ENCODE measurements at regions not wholly inside any gene's neighbourhood (a gene's known extent, or its start where the extent isn't known, plus 50 kb on each side); places are given as distances from the start of the nearest gene placed in this dataset.
"Not testable (repeated sequence)": the region's sequence is repeated elsewhere in the genome, so short reads cannot be mapped to it uniquely, and the experiment has no call there.

DNA sequence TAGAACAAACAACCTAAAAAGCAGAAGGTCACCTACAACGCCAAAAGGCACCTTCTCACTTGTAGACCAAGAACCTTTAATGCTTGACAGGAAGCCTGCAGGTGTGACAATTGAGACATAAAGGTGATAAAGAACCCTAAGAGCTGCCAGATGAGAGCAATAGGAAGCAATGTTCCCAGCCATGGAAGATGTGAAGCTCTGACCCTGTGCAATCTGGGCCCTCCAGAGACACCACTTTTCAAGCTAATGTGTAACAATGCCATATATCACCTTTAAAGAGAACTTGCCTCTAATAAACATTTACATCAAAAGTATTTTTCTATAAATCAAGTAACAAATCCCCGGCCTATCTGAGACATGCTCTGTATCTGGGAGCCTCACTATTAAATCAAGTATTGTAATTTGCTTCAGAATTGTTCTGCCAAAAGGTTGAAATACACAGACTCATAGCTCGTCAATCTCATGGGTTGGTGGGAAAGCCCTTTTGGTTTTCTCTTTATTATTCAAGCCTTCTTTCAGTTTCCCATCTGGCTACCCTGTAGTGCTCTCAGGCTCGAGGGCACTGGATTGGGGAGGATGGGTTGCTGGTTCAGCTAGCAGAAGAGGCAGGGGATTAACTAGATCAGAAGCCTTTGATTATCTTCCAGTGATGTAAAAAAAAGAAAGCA is 368.9 kb downstream of the BUD13 start:
- no peak for DNase-seq

DNA sequence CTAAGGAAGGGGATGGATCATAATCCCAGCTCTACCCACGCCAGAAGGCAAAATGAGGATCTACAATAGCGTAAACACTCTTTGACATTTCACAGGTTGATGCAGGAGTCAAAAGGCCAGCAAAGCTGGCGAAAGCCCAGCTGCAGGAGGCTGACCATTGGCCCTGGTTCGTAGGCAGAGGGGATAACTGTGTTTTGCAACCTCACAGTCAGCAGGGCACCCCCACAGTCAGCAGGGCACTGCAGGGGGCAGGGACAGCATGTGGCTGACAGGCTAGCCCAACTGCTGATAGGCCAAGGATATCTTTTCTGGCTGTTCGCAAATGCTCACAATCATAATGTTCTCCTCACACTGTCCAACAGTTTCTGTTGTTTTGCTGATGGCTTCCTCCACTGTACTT is 372.7 kb downstream of the BUD13 start:
- DNase-seq: no peak

DNA sequence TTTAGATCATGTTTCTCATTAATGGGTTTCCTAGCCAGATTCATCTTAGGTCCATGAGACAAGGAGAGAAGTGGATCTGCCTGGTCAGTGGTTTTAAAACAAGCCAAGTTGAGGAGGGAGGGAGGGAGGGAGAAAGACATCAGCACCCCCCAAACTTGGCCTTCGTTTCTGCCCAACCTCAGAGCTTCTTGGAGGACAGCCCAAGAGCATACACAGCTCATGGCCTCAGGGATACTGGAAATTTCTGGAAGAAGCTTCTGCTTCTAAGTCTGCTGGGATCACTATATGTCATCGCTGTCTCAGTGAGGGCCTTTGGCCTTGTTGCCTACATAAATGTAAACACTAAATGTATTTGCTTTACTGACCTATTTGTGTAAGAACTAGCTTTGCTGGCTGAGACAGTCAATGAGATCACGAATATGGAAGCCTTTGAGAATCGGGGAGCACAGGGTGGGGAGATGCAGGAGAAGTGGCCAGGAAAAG is 375.1 kb downstream of the BUD13 start:
- DNase-seq: no peak

DNA sequence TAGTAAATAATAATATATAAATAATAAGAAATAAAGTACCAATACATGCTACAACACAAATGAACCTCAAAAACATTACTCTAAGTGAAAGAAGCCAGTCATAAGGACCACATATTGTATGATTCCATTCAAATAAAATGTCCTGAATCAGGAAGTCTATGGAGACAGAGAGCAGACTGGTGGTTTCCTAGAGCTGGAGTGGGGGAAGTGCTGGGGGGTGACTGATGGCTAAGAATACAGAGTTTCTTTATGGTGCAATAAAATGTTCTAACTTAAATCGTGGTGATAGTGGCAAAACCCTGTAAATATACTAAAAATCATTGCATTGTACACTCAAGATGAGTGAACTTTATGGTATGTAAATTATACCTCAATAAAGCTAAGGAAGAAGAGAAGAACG is 376.5 kb downstream of the BUD13 start:
- no peak for DNase-seq

DNA sequence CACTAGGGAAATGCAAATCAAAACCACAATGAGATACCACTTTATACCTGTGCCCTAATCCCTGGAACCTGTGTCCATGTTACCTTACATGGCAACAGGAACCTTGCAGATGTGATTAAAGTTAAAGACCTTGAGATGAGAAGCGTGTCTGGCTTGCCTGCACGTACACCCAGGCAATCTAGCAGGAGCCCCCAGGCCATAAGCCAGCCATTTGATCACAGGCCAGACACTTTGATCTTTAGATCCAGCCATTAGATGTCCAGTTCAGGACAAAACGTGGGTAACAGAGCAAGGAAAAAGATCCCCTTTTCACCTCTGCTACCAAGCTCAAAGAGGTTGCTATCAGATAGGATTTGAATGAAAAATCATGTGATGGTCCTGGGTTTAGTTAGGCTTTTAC is 378.8 kb downstream of the BUD13 start:
- no peak for DNase-seq

DNA sequence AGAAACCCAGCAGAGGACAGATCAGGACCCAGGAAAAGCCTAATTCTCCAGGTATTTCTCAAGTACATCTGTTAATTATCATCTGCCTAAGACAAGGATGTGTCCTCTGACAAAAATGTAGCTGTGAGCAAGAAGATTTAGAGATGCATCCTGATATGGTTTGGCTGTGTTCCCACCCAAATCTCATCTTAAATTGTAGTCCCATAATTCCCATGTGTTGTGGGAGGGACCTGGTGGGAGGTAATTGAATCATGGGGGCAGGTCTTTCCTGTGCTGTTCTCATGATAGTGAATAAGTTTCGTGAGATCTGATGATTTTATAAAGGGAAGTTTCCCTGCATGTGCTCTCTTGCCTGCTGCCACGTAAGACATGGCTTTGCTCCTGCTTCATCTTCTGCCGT is 381.8 kb downstream of the BUD13 start:
- no peak for DNase-seq

DNA sequence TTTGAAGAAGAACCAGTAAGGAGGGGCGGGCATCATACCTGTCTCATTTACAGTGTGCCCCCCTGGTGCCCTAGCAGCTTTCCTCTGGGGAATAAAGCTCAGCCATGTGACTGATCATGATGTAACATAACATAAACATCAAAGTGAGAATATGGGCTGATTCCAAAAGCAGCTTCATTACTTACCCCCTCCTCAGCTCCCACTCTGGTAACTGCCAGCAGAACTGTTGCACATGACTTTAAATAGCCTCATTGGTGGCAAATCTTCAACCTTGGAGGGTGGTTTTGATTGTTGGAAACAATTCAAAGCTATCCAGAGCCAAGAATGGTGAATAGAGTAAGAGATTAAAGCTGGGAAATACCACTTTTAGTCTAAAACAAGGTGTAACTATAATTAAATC is 384.6 kb downstream of the BUD13 start:
- no peak for DNase-seq

DNA sequence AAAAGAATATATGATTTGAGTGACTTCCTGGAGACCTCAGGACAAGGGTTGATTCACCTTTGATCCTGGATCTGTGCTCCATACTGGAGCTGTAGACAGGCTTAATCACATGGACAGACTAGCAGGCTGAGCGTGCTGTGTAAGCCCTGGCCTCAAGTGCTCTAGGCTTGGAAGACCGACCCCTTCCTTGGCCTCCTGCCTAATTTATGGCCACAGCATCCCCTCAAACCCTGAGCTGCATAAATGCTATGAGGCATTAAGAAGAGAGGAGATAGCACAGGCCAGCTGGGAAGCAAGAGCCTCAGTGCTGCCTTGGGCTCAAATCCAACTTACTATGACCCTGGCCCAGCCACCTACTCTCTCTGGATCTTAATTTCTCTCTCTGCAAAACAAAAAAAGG is 385.1 kb downstream of the BUD13 start:
- DNase-seq: no peak

DNA sequence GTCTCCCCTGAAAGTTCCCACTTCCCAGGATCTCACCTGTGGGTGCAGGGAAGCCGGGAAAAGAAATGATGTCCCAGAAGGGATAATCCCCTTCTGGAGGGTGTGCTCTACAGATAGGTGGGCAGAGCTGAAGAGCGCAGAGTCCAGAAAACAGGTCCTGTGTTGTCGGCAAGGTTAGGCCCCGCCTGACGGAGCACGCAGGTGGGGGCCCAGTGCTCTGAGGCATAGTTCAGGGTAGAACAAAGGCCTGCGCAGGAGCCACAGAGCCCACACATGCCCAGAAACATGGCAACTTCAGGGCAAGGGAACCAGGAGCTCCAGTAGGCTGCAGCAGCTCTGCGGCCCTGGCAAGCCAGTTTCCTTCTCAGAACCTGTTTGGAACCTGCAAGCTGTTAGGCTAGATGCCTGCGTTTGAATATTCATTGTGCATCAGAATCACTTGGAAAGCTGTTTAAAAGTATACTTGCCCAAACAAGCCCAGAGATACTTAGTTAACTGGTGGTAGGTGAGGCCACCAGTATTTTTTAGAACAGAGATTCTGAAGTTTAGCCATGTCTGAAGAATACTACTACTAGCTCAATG is 386.6 kb downstream of the BUD13 start:
- no peak for DNase-seq

DNA sequence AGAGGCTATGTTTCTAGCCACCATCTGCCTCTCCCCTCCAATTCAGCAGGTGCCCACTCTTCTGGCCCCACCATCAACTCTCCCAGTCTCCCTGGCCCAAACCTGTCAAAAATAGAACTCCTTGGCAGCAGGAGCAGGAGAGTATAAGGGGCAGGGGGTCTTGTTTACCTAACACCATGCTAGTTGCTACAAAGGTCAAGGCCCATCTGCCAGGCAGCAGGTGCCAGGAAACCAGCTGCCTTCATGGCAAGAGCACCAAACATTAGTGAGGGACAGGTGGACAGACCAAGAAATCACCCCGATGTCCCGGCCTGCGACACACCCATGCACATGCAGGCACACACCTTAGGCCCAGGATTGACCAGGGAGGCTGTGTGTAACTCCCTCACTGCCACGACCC is 387.9 kb downstream of the BUD13 start:
- DNase-seq: no peak

DNA sequence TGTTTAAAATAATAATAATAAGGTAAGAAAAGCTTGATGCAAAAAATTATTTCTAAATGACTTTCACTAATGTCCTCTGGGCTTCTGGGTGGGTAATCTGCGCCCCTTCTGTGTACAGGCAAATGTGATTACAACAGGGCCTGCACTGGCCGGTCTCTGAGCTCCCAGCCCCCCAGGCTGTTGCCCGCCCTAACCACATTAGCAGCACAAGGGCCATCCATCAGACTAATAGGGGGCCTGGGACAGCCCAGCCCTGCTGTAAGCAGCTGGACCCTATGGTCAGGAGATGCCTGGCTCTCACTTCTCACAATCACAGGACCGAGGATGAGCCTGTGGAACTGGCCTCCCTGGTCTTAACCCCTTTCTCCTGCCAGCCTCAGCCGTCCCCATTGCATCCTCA is 388.4 kb downstream of the BUD13 start:
- DNase-seq: no peak

DNA sequence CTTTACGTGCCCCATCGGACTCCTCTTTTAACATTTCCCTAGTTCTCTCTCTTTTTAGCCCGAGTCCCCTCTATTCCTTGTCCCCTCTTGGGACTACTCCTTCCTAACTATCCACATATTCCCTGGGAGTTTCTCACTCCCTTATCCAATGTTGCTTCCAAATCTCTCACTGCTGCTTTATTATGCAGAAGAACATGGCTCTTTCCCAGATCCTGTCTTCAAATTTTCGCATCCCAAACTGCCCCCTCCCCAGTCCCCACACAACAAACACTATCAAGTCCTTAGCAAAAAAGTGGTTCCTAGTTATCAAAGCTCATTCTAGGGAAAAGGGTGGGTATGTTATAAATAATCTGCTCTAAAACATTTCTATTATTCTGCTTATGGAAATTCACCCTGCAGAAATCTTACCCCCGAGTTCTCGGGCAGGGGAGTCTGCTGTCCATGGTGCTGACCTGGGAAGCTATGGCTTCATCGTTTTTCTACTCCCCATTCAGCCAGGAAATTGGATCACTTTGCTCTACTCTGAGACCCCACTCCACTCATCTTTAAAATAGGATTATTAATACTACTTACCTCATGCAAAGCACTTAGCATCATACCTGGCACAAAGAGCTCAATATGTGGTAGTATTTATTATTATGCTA is 393.5 kb downstream of the BUD13 start:
- no peak for DNase-seq

DNA sequence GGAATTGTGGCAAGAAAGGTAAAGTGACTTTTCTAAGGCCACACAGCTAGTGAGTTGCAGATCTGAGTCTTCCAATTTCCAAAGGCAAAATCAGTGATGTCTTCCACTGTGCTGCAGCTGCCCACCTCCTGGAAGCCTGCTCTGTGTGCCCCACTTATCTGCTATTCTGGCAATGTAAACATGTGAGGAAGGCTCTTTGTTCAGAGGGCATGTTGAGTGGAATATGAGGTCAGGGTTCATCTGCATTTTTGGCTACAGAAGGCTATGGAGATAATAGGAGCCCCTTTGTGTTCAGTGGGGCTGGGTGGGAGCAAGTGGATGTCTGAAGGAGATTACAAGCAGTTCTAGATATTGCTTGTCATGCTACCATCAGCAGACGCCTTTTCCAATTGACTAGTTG is 396.2 kb downstream of the BUD13 start:
- DNase-seq: no peak

DNA sequence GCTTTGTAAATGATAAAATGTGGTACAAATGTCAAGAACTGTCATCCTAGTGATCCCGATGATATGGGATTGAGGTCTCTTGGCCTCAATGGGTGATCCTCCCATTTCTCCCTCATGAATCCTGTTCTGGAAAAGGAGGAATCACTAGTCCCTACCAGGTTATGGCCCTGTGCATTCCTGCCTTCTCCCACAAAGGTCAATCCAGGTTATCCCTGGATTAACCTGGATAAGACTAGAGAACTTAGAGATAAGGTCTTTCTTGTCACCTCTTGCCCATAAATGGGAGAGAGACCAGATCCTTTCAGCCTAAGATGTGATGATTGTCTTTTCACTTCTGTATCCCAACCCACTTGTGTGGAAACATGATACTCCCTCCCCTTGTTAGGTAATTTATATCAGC is 396.7 kb downstream of the BUD13 start:
- no peak for DNase-seq

DNA sequence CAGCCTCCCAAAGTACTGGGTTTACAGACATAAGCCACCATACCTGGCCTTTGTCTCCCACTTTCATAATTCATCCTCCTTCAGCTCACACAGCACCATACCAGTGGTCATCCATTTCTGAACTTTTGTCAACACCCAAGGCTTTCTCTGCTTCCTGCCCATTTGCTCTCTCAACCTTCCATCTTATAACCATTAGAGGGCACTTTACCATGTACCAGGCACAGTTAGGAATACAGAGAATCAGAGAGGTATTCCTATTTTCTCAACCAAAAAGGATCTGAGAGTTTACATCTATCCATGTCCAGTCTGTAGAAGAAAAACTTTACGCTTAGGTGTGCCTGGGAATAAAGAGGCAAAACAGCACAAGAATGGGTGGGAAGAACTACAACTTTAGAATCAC is 397.6 kb downstream of the BUD13 start:
- DNase-seq: no peak

DNA sequence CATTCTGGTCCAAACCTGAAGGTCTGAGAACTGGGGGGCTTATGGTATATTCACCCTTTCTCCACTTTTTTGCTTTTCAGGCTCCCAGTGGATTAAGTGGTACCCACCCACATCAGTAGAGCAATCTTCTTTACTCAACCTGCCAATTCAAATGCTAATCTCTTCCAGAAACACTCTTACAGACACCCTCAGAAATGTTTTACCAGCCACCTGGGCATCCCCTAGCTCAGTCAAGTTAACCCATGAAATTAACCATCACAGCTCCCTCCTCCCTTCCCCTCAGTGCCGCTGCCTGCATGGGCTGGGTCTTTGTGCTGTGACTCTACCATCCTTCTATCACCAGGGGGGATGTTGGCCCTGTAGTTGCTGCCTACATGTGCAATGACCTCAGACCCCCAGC is 398.7 kb downstream of the BUD13 start:
- DNase-seq: no peak

DNA sequence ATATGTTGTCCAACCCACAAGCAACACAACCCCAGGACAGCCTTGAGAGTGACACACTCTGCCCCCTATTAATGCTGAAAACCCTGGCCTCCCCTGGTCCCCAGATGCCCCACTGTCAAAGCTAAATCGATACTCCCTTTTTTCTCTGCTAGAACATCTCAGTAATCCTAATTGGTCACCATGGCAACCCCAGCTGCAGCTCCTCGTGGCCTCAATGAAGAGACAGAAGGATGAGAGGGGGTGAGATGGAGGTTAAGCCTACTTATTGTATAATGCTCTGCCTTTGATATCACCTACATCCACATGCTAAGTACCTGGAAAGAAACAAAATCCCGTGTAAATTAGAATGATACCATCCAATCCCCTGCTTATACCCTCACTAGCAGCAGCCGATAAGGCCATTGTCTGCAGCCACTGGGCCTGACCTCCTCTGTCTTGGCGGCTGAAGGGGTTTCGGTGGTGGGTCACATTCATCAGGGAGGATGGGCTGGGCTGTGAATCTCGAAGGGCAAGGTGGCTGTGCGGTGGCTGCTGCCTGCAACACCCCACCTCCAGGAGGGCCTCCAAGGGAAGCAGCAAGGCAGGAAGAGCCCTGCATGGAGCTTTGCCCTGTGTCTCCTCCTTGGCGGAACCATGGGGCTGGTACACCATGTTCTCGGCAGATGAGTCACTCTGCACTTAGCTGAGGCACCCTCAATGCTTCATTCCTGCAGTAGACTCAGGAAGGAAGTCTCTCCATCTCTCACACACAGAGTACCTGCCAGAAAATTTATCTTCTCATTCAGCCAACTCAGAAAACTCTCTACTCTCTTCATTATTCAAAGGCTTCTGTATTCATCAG is 399.5 kb downstream of the BUD13 start:
- DNase-seq: no peak

DNA sequence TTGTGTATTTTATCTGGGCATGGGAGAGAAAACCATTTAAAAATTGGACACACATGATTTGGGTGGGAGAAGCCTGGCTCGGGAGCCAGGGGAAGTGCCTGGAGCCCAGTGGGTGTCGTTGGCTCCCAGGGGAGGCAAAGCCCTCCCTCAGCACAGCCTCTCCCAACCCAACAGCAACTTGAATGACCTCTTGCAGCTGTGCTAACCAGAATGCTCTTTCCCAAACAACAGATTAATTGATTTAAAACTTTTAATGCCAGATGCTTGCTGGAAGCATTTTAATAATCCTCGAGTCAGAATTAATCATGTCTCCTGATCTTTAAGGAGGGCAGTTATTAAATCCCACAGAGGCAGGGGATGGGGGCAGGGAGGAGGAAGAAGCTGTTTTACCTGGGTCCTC is 401.6 kb downstream of the BUD13 start:
- no peak for DNase-seq

DNA sequence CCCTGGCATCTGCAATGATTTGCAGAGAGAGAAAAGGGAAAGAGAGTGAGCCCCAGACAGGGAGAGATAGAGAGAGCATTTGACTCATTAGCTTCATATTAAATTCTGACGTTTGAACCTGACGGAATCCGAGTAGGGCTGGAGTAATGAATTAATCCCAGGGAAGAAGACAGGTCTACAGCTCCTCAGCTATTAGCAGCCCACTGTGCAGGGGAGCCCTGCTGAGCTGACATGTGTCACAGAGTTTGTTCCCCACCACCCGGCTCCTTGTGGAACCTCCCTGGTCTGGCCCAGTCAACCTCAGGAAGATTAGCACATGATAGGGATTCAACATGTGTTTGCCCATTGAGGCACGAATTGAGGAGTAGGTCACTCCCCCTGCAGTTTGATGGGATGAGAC is 404.0 kb downstream of the BUD13 start:
- DNase-seq: no peak

DNA sequence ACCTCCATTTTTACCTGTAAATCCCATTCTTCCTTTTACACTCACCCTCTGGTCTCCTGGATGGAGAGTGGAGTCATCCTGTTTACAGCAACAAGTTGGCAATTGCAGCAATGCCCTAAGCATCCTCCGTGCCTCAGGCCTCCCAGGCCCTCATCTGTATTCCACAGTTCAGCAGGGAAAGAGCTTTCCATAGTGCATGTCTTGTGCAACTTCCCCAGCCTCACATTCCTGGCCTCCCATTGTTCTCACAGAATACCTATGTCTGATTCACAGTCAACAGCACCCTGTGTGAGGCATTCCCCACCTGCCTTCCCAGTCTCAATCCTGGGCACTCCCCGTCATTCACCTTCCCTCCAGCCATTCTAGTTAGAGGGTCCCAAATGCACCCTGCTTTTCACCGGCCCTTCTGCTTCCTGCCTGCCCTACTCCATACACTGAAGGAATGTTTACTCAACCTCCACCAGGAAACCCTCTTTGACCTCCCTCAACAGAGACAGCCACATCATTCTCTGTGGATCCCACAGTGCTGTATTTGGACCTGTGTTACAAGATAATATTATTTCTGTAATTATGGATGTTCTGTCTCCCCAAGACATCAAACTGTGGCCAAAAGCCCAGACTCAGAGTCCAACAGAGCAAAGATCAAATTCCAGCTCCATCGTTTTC is 405.7 kb downstream of the BUD13 start:
- no peak for DNase-seq

DNA sequence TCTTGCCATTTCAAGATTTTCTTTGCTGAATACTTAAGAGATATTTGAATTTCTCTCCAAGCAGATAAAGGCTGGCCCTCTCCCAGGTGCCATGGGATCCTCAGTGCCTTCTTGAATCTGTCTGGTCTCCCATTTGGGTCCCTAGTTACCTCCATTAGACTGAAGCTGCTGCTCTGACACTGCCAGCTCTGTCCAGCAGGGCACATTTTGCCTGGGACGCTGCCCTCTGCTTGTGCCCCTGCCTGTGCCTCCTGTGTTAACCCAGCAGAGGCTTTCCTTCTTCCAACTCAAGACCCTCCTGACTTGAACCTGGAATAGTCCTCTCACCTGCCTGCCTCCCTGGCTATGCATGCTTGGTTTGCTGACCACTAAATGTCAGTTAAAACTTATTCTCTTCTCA is 406.3 kb downstream of the BUD13 start:
- no peak for DNase-seq

DNA sequence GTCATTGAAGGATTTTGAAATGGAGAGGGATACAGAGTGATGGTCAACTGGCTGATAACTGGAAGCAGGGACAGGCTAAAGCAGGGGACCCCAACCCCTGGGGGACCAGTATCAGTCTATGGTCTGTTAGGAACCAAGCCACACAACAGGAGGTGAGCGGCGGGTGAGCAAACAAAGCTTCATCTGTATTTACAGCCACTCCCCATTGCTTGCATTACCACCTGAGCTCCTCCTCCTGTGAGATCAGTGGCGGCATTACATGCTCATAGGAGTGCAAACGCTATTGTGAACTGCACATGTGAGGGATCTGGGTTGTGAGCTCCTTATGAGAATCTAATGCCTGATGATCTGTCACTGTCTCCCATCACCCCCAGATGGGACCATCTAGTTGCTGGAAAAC is 407.9 kb downstream of the BUD13 start:
- DNase-seq: not testable (repeated sequence)

DNA sequence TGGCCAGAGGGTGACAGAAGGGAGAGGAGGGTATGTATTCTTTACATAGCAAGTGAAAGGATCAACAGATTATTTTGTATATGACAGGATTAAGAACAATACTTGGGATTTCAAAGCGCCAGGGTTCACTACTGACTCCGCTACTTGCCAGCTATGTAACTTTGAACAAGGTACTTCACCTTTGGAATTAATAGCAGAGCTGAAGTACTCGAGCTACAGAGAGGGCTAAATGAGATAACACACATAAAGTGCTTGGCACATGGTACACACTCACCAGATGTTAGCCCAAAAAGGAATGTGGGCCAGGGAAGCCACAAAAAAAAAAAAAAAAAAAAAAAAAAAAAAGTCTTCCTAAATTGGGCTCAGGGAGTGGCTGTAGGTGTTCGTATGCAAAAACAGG is 408.4 kb downstream of the BUD13 start:
- DNase-seq: no peak

Data from activated CD4-positive, alpha-beta T cell treated with anti-CD3 and anti-CD28 coated beads, Interleukin-2, amount 50 U/mL, for 4 hours (primary cell).